ENCODE measurements at regions not wholly inside any gene's neighbourhood (a gene's known extent, or its start where the extent isn't known, plus 50 kb on each side); places are given as distances from the start of the nearest gene placed in this dataset.

- ChIA-PET CTCF (ENCODE audit: low intra/inter-chr PET ratio) (no interaction called here), POLR2A (interaction anchor here (1.0 kb wide), 1 partner anchor 10 kb away, joined by 3 read pairs; no protein-coding TSS in a partner anchor)
- Histone ChIP-seq H3K4me2 (ENCODE audit: insufficient read depth, low read length) (no peak overlapping the region), H3K79me2 (ENCODE audit: control insufficient read depth, insufficient read depth, low read length) (peaks cover 7% of the 10 kb centered on the region), H3K9ac (ENCODE audit: insufficient read depth in 1 of 2, low read depth in 2 of 2, low read length in 2 of 2) (peak overlapping the region in 1 of 2 experiments; percentile 16; a peak in 1 of 4 replicates), H2AFZ (ENCODE audit: low read depth, low read length) (peak overlapping the region; percentile 67), H3K4me1 (replicated peaks in 1 of 2; ENCODE audit: control insufficient read depth in 2 of 2, insufficient read depth in 2 of 2, low read length in 2 of 2) (peaks cover 0 to 21% of the 10 kb centered on the region in 2 experiments; a peak in 2 of 5 replicates), H3K27ac (ENCODE audit: extremely low read depth, low read depth, low read length) (no peak overlapping the region), H3K9me3 (replicated peaks; ENCODE audit: control insufficient read depth, insufficient read depth, low read depth, low read length) (peaks cover 10% of the 10 kb centered on the region; the same call in 1 of the 2 replicates), H4K20me1 (replicated peaks; ENCODE audit: control insufficient read depth, insufficient read depth, low read length) (no peaks in the 10 kb centered on the region), H3K36me3 (ENCODE audit: control insufficient read depth, insufficient read depth, low read length) (no peaks in the 10 kb centered on the region), H3K4me3 (no peak overlapping the region), H3K9me1 (ENCODE audit: control insufficient read depth, insufficient read depth, low read length) (no peaks in the 10 kb centered on the region), H3K27me3 (ENCODE audit: control insufficient read depth in 2 of 2, insufficient read depth in 2 of 2, low read length in 2 of 2) (no peaks in the 10 kb centered on the region)
- in situ Hi-C loops (cut with MboI), result no loop called here
- intact Hi-C loops (cut with micrococcal nuclease), result no loop called here
- DNase-seq (ENCODE audit: extremely low read depth in 1 of 4, low spot score in 3 of 4) (no peak), FAIRE-seq (no peak), ATAC-seq (no peak)
- BruUV-seq (replicated peaks), result no TSS peak
- TF ChIP-seq ZKSCAN3 (CRISPR knock-in tag; IDR thresholded peaks at IDR 0.05) (no peak), KDM1A (IDR thresholded peaks at IDR 0.05) (peak in 1 of 2 experiments; percentile 51; a peak in 1 of 4 replicates), ZNF780A (CRISPR knock-in tag; IDR thresholded peaks at IDR 0.05) (no peak), ATF1 (CRISPR knock-in tag; IDR thresholded peaks at IDR 0.05) (no peak), ATF1 (tag; IDR thresholded peaks at IDR 0.05) (no peak), ELF4 (CRISPR knock-in tag; IDR thresholded peaks at IDR 0.05) (no peak), ZBTB17 (CRISPR knock-in tag; IDR thresholded peaks at IDR 0.05) (no peak), TEAD1 (CRISPR knock-in tag; IDR thresholded peaks at IDR 0.05) (no peak), VEZF1 (CRISPR knock-in tag; IDR thresholded peaks at IDR 0.05) (no peak), ZNF785 (CRISPR knock-in tag; IDR thresholded peaks at IDR 0.05) (no peak), BRF2 (IDR thresholded peaks at IDR 0.05; ENCODE audit: borderline replicate concordance, insufficient read depth, insufficient read length) (no peak), ZSCAN29 (IDR thresholded peaks at IDR 0.05) (peak; percentile 29; the same call in 1 of the 2 replicates), MITF (IDR thresholded peaks at IDR 0.05) (no peak), SMARCE1 (IDR thresholded peaks at IDR 0.05) (no peak), CREB1 (IDR thresholded peaks at IDR 0.05) (no peak), CREB1 (CRISPR knock-in tag; IDR thresholded peaks at IDR 0.05) (no peak), TCF15 (CRISPR knock-in tag; IDR thresholded peaks at IDR 0.05) (no peak), BCOR (IDR thresholded peaks at IDR 0.05) (peak; percentile 79), ZBTB43 (CRISPR knock-in tag; IDR thresholded peaks at IDR 0.05) (no peak), NFXL1 (CRISPR knock-in tag; IDR thresholded peaks at IDR 0.05) (no peak)
Measured at GRCh38 chr15:34640661-34641060, 57.2 kb upstream of the GOLGA8B start.
